ENCODE measurements at regions not wholly inside any gene's neighbourhood (a gene's known extent, or its start where the extent isn't known, plus 50 kb on each side); places are given as distances from the start of the nearest gene placed in this dataset.

DNA sequence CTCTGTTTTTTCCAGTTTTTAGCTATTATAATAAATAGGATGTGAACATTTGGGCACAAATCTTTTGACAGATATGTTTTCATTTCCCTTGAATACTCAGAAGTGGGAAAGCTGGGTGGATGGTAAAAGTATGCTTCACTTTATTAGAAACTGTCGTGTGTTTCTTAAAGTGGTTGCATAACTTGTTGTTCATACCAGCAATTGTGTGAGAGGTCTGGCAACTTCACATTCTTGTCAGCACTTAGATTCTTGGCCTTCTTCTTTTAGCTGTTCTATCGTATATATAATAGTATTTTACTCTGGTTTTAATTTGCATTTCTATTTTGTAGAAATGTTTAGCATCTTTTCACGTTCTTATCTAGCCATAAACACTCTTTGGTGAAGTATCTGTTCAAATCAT is 894.4 kb downstream of the KCNMA1 start:
- Histone ChIP-seq H2AFZ (ENCODE audit: insufficient read depth, low read length, poor library complexity) (no peak overlapping the region), H2AK5ac (ENCODE audit: low read length) (no peak overlapping the region), H3K14ac (ENCODE audit: low read length) (no peak overlapping the region), H3K9me3 (ENCODE audit: insufficient read depth, low read depth, low read length) (no peaks in the 10 kb centered on the region), H3K79me1 (ENCODE audit: low read length) (no peaks in the 10 kb centered on the region), H3K4me3 (ENCODE audit: low read depth, low read length) (no peak overlapping the region), H3K23ac (ENCODE audit: low read length) (no peak overlapping the region), H4K12ac (ENCODE audit: low read depth, low read length) (no peak overlapping the region), H3K4me2 (ENCODE audit: low read length) (no peak overlapping the region), H3K9ac (ENCODE audit: low read length) (no peak overlapping the region), H3K4ac (ENCODE audit: low read depth, low read length) (no peak overlapping the region), H2BK120ac (ENCODE audit: insufficient read depth, low read length, poor library complexity) (no peak overlapping the region), H3K4me1 (ENCODE audit: control insufficient read depth in 1 of 2, insufficient read depth in 2 of 2, low read length in 2 of 2) (no peaks in the 10 kb centered on the region), H4K8ac (ENCODE audit: low read depth, low read length) (no peak overlapping the region), H3K27ac (ENCODE audit: low read depth, low read length) (no peak overlapping the region), H3K18ac (ENCODE audit: low read length) (no peak overlapping the region), H2BK12ac (ENCODE audit: low read length) (no peak overlapping the region), H4K91ac (ENCODE audit: low read depth, low read length) (no peak overlapping the region), H2BK5ac (ENCODE audit: low read depth, low read length, poor library complexity) (no peak overlapping the region), H3K36me3 (ENCODE audit: control insufficient read depth in 1 of 2, insufficient read depth in 2 of 2, low read length in 2 of 2) (no peaks in the 10 kb centered on the region), H3K27me3 (ENCODE audit: insufficient read depth, low read length) (no peaks in the 10 kb centered on the region), H3K79me2 (ENCODE audit: control insufficient read depth, insufficient read depth, low read length, poor library complexity) (no peaks in the 10 kb centered on the region)
- peak in 1 of 2 donors; percentile 49 for DNase-seq
- no CpG with 5 or more reads among the region's 3 CpGs for WGBS (ENCODE audit: extremely low coverage, insufficient coverage, insufficient read length)

DNA sequence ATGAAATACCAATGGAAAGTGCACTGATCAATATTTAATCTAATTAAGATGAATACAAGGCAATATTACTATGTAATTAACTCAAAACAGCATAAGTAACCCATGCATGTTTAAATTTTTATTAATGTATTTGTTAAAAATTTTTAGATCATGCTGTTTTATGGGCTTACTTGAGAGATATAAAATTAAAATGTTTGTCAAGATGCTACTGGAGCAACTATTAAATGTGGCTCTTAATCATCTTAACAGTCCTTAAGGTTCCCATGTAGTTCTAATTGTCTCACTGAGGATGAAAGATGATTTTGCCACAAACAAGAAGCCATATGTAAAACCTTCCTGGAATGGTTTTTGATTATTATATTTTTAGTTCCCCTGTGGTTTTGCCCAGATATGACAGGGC is 897.1 kb downstream of the KCNMA1 start:
- no peaks in the 10 kb centered on the region for H3K9me3 ChIP-seq (ENCODE audit: insufficient read depth, low read depth, low read length)
- H3K4ac ChIP-seq (ENCODE audit: low read depth, low read length): no peak overlapping the region
- H3K79me1 ChIP-seq (ENCODE audit: low read length): no peaks in the 10 kb centered on the region
- no peak overlapping the region for H3K4me3 ChIP-seq (ENCODE audit: low read depth, low read length)
- H4K91ac ChIP-seq (ENCODE audit: low read depth, low read length): no peak overlapping the region
- H4K12ac ChIP-seq (ENCODE audit: low read depth, low read length): no peak overlapping the region
- no peak for DNase-seq
- H3K36me3 ChIP-seq (ENCODE audit: control insufficient read depth in 1 of 2, insufficient read depth in 2 of 2, low read length in 2 of 2): no peaks in the 10 kb centered on the region
- no peak overlapping the region for H2AFZ ChIP-seq (ENCODE audit: insufficient read depth, low read length, poor library complexity)
- H3K23ac ChIP-seq (ENCODE audit: low read length): no peak overlapping the region
- H3K79me2 ChIP-seq (ENCODE audit: control insufficient read depth, insufficient read depth, low read length, poor library complexity): no peaks in the 10 kb centered on the region
- no peak overlapping the region for H2BK120ac ChIP-seq (ENCODE audit: insufficient read depth, low read length, poor library complexity)
- no peaks in the 10 kb centered on the region for H3K27me3 ChIP-seq (ENCODE audit: insufficient read depth, low read length)
- no peaks in the 10 kb centered on the region for H3K4me1 ChIP-seq (ENCODE audit: control insufficient read depth in 1 of 2, insufficient read depth in 2 of 2, low read length in 2 of 2)
- H3K18ac ChIP-seq (ENCODE audit: low read length): no peak overlapping the region
- no peak overlapping the region for H2BK5ac ChIP-seq (ENCODE audit: low read depth, low read length, poor library complexity)
- no peak overlapping the region for H3K27ac ChIP-seq (ENCODE audit: low read depth, low read length)
- no peak overlapping the region for H4K8ac ChIP-seq (ENCODE audit: low read depth, low read length)
- no peak overlapping the region for H3K14ac ChIP-seq (ENCODE audit: low read length)
- no peak overlapping the region for H3K4me2 ChIP-seq (ENCODE audit: low read length)
- H3K9ac ChIP-seq (ENCODE audit: low read length): no peak overlapping the region
- H2BK12ac ChIP-seq (ENCODE audit: low read length): no peak overlapping the region
- no peak overlapping the region for H2AK5ac ChIP-seq (ENCODE audit: low read length)

DNA sequence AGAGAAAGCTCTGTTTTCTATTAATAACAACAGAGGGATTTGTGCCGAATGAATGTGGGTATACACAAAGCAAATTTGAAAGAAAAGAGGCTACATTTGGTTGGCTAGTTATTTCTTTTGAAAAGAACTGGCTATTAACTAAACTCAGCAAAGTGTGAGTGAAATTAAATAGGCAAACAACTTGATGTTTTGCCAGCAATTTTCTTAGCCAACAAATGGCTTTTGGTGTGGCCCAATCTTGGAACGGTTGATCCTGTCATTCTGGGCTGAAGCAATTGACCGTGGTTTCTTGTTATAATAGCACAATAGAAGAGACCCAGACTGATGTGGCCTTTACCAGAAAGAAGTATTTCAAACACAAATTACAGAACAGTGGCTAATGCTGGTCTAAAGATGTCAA is 898.6 kb downstream of the KCNMA1 start:
- Histone ChIP-seq H3K23ac (ENCODE audit: low read length) (no peak overlapping the region), H2AFZ (ENCODE audit: insufficient read depth, low read length, poor library complexity) (no peak overlapping the region), H4K91ac (ENCODE audit: low read depth, low read length) (no peak overlapping the region), H2BK12ac (ENCODE audit: low read length) (no peak overlapping the region), H3K4ac (ENCODE audit: low read depth, low read length) (no peak overlapping the region), H3K9ac (ENCODE audit: low read length) (no peak overlapping the region), H3K4me2 (ENCODE audit: low read length) (no peak overlapping the region), H2BK5ac (ENCODE audit: low read depth, low read length, poor library complexity) (no peak overlapping the region), H3K36me3 (ENCODE audit: control insufficient read depth in 1 of 2, insufficient read depth in 2 of 2, low read length in 2 of 2) (no peaks in the 10 kb centered on the region), H3K4me1 (ENCODE audit: control insufficient read depth in 1 of 2, insufficient read depth in 2 of 2, low read length in 2 of 2) (no peaks in the 10 kb centered on the region), H4K12ac (ENCODE audit: low read depth, low read length) (no peak overlapping the region), H3K27me3 (ENCODE audit: insufficient read depth, low read length) (no peaks in the 10 kb centered on the region), H2BK120ac (ENCODE audit: insufficient read depth, low read length, poor library complexity) (no peak overlapping the region), H3K14ac (ENCODE audit: low read length) (no peak overlapping the region), H2AK5ac (ENCODE audit: low read length) (no peak overlapping the region), H3K79me2 (ENCODE audit: control insufficient read depth, insufficient read depth, low read length, poor library complexity) (no peaks in the 10 kb centered on the region), H3K9me3 (ENCODE audit: insufficient read depth, low read depth, low read length) (no peaks in the 10 kb centered on the region), H3K18ac (ENCODE audit: low read length) (no peak overlapping the region), H3K79me1 (ENCODE audit: low read length) (no peaks in the 10 kb centered on the region), H3K27ac (ENCODE audit: low read depth, low read length) (no peak overlapping the region), H4K8ac (ENCODE audit: low read depth, low read length) (no peak overlapping the region), H3K4me3 (ENCODE audit: low read depth, low read length) (no peak overlapping the region)
- WGBS (ENCODE audit: extremely low coverage, insufficient coverage, insufficient read length): no CpG with 5 or more reads among the region's 3 CpGs
- no peak for DNase-seq

DNA sequence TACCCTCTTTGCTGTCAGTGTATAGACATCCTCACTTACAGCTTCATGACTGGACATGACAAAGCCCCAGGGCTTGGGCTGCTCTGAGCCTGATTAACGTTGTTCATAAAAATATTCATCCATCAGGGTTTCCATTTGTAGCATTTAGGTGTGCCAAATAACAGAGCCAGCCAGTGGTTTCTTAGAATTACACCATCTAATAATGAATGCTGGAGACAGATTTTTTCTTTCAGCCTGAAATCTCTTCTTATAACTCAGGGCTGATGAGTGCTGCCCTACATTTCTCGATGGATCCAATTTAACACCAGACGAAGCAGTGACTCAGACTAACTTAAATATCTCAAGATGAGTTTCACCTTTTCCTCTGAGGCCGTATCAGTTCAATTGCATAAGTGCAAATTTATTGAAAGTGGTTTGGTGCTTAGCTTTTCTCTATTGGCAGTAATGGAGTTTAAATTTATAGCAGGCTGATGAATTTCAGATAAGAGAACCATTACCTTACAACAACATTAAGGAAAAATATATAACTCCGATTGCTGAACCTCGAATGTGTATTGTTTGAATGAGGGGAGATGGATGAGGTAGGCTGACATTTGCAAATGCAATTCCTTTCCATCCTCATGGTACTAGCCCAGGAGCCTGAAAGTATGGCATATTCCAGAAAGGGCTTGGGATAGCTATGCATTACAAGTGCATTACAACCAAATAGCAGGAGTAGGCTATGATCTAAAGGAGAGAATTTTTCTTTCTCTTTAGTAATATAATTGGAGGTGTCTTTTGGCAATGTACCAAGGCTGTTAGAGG is 900.6 kb downstream of the KCNMA1 start:
- H3K4me3 ChIP-seq (ENCODE audit: low read depth, low read length): no peak overlapping the region
- no peak overlapping the region for H3K23ac ChIP-seq (ENCODE audit: low read length)
- H3K4me2 ChIP-seq (ENCODE audit: low read length): no peak overlapping the region
- no peaks in the 10 kb centered on the region for H3K27me3 ChIP-seq (ENCODE audit: insufficient read depth, low read length)
- H3K36me3 ChIP-seq (ENCODE audit: control insufficient read depth in 1 of 2, insufficient read depth in 2 of 2, low read length in 2 of 2): no peaks in the 10 kb centered on the region
- H4K12ac ChIP-seq (ENCODE audit: low read depth, low read length): no peak overlapping the region
- no peak overlapping the region for H2BK120ac ChIP-seq (ENCODE audit: insufficient read depth, low read length, poor library complexity)
- no peaks in the 10 kb centered on the region for H3K4me1 ChIP-seq (ENCODE audit: control insufficient read depth in 1 of 2, insufficient read depth in 2 of 2, low read length in 2 of 2)
- no CpG with 5 or more reads among the region's 6 CpGs for WGBS (ENCODE audit: extremely low coverage, insufficient coverage, insufficient read length)
- no peak overlapping the region for H3K14ac ChIP-seq (ENCODE audit: low read length)
- no peak for DNase-seq
- H3K9ac ChIP-seq (ENCODE audit: low read length): no peak overlapping the region
- H2AFZ ChIP-seq (ENCODE audit: insufficient read depth, low read length, poor library complexity): no peak overlapping the region
- no peak overlapping the region for H3K4ac ChIP-seq (ENCODE audit: low read depth, low read length)
- H3K27ac ChIP-seq (ENCODE audit: low read depth, low read length): no peak overlapping the region
- no peaks in the 10 kb centered on the region for H3K79me2 ChIP-seq (ENCODE audit: control insufficient read depth, insufficient read depth, low read length, poor library complexity)
- no peak overlapping the region for H2BK12ac ChIP-seq (ENCODE audit: low read length)
- H3K79me1 ChIP-seq (ENCODE audit: low read length): no peaks in the 10 kb centered on the region
- H4K8ac ChIP-seq (ENCODE audit: low read depth, low read length): no peak overlapping the region
- H3K9me3 ChIP-seq (ENCODE audit: insufficient read depth, low read depth, low read length): no peaks in the 10 kb centered on the region
- H4K91ac ChIP-seq (ENCODE audit: low read depth, low read length): no peak overlapping the region
- H3K18ac ChIP-seq (ENCODE audit: low read length): no peak overlapping the region
- no peak overlapping the region for H2AK5ac ChIP-seq (ENCODE audit: low read length)
- no peak overlapping the region for H2BK5ac ChIP-seq (ENCODE audit: low read depth, low read length, poor library complexity)

Data from trophoblast cell (in vitro differentiated cells and primary cell).